Renal cortex interstitium (tissue), 11 donors: ENCODE measurements at regions not wholly inside any gene's neighbourhood (a gene's known extent, or its start where the extent isn't known, plus 50 kb on each side); places are given as distances from the start of the nearest gene placed in this dataset.
A peak's percentile ranks its signal among the peaks of the same experiment; 100 is the strongest.

Source experiments
- DNase-seq, 11 donors: peaks; one replicate each; pipeline ENCODE4 v3.0.0-alpha.2; 2013; ENCODE audit warnings: low read depth in 9 of 11, low spot score in 4 of 11; ENCODE audit errors: extremely low read depth in 1 of 11

DNA sequence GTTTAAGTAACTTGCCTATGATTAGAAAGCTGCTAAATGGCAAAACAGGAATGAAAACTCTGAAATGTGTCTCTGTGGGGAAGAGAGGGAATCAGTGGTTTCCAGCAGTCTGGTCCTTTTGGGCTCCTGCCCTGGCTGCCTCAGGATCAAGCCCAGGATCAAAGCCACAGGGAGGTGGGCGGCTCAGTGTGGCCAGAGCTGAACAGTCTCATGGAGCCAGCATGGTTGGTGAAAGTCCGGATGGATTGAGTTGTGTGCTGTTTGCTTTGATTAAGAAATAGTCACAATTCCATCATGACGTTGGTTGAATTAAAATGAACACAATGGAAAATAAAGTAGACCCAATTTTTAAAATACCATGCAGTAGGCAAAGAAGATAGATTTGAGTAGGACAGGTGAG lies 344.2 kb downstream of the LPIN1 start:
- no peak for DNase-seq

DNA sequence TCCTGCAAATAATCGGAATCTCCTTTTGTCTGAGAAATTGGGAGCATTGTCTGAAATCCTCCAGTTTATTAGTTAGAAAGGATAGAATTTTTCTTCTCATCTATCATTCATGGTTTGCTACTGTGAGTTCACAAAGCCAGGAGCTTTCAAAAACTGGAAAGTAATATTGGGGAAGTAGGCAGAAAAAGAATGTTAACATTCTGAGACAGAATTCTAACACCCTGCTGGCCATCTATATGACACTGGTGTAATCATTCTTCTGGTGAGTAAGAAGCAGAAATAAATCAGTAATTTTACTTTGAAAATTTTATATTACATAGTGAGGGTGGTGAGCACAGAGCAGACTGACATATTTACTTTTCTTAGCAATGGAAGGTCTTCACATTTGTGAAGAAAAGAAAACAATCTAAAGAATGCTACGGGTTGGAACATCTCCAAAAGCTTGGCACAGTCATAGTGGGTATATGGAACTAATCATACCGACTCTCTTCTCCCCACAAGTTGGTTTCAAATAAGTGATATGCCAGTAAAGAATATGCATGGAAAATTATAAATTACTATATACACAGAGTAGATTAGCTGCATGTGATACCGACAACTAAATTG lies 344.9 kb downstream of the LPIN1 start:
- no peak for DNase-seq

- DNase-seq: no peak
These were observed 347.7 kb downstream of the LPIN1 start for GRCh38 chr2:12094134-12094533.

DNA sequence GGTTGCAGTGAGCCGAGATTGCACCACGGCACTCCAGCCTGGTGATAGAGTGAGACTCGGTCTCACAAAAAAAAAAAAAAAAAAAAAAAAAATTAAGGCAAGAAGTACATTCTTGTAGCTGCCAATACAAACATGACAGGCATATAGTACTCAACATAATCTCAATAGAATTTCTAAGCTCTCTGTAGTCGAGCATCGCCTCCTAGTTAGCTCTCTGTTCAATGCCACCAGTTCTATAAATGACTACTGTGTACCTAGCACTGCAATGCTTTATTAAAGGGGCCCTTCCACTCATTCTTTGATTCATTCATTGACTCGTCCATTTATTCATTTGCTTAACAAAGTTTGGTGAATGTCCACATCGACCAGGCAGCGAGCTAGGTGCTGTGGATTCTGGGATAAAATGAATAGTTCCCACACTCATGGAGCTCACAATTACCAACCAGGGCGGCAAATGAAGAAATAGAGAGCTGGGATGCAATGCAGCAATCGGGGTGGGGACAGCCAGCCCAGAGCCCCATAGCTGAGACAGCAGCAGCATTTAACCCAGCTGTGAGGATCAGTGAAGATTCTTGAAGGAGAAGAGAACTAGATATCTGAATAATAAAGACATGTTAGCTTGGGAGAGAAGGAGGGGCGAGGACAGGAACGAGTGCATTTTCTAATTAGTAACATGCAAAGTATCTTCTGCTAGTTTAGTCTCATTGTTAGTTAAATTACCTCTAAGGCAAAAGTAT lies 349.8 kb downstream of the LPIN1 start:
- no peak for DNase-seq

DNA sequence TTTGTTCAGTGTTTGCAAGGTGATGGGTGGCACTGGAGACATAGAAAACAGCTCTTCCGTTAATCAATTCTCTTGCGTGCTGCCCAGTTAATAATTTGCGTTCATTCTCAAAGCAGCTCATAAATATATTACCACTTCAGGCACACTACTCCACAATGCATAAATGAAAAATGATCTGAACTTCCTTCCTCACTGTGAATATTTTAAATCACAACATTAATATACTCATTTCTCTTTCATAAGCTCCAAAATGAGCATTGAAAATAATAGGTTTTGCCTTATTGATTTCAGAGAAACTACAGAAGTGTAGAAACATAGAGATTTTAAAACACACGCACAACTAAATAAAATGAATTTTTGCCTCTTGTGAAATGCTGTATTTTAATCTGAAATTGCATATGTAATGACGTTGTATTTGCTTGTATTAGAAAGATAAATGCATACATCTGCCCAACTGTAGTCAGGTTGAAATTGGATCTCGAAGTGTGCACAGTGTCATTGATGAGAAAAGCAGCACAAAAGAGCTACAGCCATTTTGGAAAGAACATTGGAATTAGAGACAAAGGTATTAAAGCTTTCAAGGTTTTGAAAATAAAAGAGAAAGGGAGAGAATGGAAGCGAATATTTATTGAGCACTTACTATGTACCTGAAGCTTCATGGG lies 350.5 kb downstream of the LPIN1 start:
- no peak for DNase-seq

GRCh38 chr2:12097859-12098258 lies 351.4 kb downstream of the LPIN1 start:
- DNase-seq: no peak

- DNase-seq: no peak
These were observed 352.9 kb downstream of the LPIN1 start for GRCh38 chr2:12099374-12099773.

GRCh38 chr2:12102679-12103078 lies 356.2 kb downstream of the LPIN1 start:
- DNase-seq: no peak

DNA sequence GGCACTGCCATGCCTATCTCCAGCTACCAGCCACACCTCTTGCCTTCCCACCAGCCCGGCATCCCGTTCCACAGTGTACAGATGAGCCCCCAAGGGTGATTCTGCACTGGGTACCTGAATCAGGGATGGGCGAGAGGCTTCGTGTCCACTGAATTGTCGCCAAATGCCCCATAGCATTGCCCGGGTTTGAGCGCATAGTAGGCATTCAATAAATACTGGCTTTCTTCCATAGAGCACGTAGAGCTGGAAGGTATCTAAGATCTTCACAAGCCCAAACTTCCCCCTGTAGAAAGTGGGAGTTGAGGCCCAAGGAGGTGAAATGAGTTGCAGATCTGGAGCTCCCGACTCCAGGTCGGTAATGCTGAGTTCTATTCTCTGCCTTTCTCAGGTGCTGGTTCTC lies 358.7 kb downstream of the LPIN1 start:
- no peak for DNase-seq

DNA sequence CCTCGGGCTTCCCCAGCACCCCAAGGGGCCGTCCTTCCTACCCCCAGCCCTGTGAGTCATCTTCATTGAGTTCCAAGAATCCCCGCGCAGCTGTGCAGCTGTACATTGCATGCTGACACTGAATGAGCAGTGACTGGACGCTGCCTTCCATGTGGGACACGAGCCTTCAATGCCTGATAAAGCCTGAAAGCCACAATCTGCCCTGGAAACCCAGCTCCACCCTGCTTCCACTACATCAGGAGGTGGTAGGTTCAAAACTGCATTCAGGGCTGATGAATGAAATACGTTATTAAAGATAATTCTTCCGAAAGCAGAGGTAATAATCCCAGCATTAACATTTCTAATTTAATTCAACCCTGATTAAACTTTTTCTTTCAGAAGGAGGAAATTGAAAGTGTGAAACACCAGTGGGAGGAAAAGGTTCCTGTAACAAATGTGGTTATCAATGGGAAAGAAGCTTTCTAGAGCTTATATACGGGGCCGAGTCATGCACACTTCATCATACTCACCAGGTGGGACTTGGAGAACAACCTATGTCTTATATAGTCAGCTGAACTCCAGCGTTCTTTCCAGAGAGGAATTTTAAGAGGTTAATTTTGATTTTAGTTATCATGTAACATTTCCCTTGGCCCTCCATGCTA lies 360.1 kb downstream of the LPIN1 start:
- no peak for DNase-seq

GRCh38 chr2:12107321-12107720 lies 360.9 kb downstream of the LPIN1 start:
- no peak for DNase-seq

- no peak for DNase-seq
These were observed 361.5 kb downstream of the LPIN1 start for GRCh38 chr2:12107939-12108338.

DNA sequence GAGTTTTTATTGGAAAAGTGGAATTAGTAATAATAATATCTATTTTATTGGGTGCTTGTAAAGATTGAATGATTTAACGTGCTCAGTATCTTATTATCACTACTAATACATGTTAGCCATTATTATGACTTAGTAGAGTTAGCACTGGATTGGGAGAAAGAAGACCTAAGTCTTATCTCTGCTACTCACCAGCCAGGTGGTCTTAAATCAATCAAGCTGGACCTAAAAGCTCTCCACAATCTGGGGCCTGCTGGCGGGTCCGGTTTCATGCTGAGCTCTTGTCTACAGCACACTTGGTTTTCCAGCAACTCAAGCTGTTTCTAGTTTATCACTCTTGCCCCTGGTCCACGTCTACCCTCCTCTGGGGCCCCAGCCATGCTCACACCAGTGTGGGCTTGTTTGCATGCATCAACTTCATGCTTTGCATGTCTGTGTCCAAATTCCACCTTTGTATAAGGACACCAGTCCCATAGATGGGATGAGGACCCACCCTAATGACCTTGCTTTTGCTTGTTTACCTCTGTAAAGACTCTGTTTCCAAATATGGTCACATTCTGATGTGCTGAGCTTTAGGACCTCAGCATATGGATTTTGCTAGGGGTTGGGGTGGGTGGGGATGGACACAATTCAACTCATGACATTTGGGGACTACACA lies 363.1 kb downstream of the LPIN1 start:
- no peak for DNase-seq

GRCh38 chr2:12110074-12110473 lies 363.6 kb downstream of the LPIN1 start:
- DNase-seq: no peak

GRCh38 chr2:12110481-12110880 lies 364.0 kb downstream of the LPIN1 start:
- no peak for DNase-seq

DNA sequence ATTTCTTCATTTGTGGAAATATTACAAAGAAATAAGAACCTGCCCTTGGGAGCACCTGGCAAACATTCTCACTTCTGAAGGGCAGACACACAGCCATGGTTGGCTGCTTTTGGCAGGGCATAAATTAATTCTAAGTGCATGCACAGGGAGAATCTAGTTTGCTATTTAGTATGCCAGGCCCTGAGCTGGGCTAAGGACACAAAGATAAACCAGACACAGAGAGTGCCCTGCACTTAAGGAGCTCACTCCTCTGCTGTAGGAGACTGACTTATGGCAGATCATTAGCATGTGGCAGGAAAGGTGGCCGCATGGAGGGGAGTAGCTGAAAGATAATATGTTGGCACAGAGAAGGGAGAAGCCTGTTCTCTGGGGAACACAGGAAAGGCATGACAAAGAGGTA lies 367.0 kb downstream of the LPIN1 start:
- peak in 1 of 11 donors; percentile 27 for DNase-seq

GRCh38 chr2:12114816-12115215 lies 368.4 kb downstream of the LPIN1 start:
- no peak for DNase-seq

DNA sequence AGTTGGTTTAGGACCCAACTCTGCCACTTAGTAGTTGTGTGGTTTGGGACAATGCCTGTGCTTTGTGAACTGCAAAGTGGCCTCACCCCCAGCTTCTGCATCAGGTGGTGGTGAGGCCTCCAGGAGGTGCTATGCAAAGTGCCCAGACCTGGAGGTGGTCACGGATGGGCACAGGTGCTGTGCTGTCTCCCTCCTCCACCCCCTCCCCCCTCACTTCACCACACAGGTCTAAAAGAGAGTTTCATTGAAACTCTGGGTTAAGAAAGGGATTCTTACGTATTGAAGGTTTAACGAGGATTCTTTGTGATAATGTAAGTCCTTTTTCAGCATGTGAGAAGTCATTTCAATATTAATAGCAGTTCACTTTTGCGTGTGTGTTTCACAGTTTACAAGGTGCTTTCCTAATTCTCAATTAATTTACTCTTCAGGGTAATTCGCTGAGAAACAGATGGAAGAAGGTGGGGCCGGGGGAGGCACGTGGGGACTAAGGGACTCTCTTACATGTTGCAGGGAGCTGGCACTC lies 369.9 kb downstream of the LPIN1 start:
- no peak for DNase-seq

DNA sequence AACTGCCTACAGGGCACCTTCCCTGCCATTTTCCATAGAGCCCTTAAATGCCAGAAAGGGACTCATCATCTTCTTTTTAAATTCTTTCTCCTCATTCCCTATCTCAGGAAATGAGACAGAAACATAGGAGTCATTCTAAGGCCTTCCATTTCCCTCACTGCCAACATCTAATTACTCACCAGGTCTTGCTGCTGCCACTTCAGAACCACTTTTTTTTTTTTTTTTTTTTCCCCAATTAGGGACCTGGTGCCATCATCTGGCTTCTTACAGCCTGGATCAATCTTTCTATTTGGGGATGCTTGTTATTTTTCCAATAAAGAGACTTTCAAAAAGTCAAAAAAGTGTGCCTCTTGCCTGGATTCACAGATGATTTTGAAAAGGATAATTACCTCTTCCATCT lies 373.4 kb downstream of the LPIN1 start:
- DNase-seq: no peak
